ENCODE measurements at regions not wholly inside any gene's neighbourhood (a gene's known extent, or its start where the extent isn't known, plus 50 kb on each side); places are given as distances from the start of the nearest gene placed in this dataset.

- no peak overlapping the region for H3K27ac Mint-ChIP-seq
These were observed 1302.3 kb downstream of the XPNPEP1 start for GRCh38 chr10:108620821-108621534.

GRCh38 chr10:108616559-108617285 is 1306.6 kb downstream of the XPNPEP1 start:
- H3K27me3 Mint-ChIP-seq, result peaks cover 4% of the 10 kb centered on the region
- no peaks in the 10 kb centered on the region for H3K36me3 Mint-ChIP-seq
- H3K9me3 Mint-ChIP-seq, result no peaks in the 10 kb centered on the region
- no peak for TF ChIP-seq CTCF (conservative IDR thresholded peaks at IDR 0.05)
- H3K4me1 Mint-ChIP-seq (ENCODE audit: unreplicated experiment), result peaks cover 5% of the 10 kb centered on the region
- no peak overlapping the region for H3K4me3 Mint-ChIP-seq
- no peak overlapping the region for H3K27ac Mint-ChIP-seq
- DNase-seq (ENCODE audit: extremely low spot score, unreplicated experiment), result no peak

More at GRCh38 chr10:108620821-108621534, 1302.3 kb downstream of the XPNPEP1 start:
- H3K27me3 Mint-ChIP-seq, result no peaks in the 10 kb centered on the region
- H3K4me1 Mint-ChIP-seq (ENCODE audit: unreplicated experiment), result peaks cover 5% of the 10 kb centered on the region
- DNase-seq (ENCODE audit: extremely low spot score, unreplicated experiment), result no peak
- H3K4me3 Mint-ChIP-seq, result no peak overlapping the region
- no peaks in the 10 kb centered on the region for H3K36me3 Mint-ChIP-seq
- no peaks in the 10 kb centered on the region for H3K9me3 Mint-ChIP-seq
- no peak for TF ChIP-seq CTCF (conservative IDR thresholded peaks at IDR 0.05)

GRCh38 chr10:108615576-108616320 is 1307.6 kb downstream of the XPNPEP1 start:
- Mint-ChIP-seq H3K27ac (no peak overlapping the region), H3K9me3 (no peaks in the 10 kb centered on the region), H3K4me1 (ENCODE audit: unreplicated experiment) (no peaks in the 10 kb centered on the region), H3K36me3 (no peaks in the 10 kb centered on the region), H3K27me3 (peaks cover 4% of the 10 kb centered on the region), H3K4me3 (no peak overlapping the region)
- TF ChIP-seq CTCF (conservative IDR thresholded peaks at IDR 0.05), result no peak
- no peak for DNase-seq (ENCODE audit: extremely low spot score, unreplicated experiment)

GRCh38 chr10:108612485-108612884 is 1310.8 kb downstream of the XPNPEP1 start:
- no peak for DNase-seq (ENCODE audit: extremely low spot score, unreplicated experiment)
- Mint-ChIP-seq H3K9me3 (no peaks in the 10 kb centered on the region), H3K27ac (no peak overlapping the region), H3K36me3 (no peaks in the 10 kb centered on the region), H3K27me3 (peaks cover 4% of the 10 kb centered on the region), H3K4me3 (no peak overlapping the region), H3K4me1 (ENCODE audit: unreplicated experiment) (no peaks in the 10 kb centered on the region)
- TF ChIP-seq CTCF (conservative IDR thresholded peaks at IDR 0.05), result no peak

GRCh38 chr10:108608860-108609259 is 1314.5 kb downstream of the XPNPEP1 start:
- Mint-ChIP-seq H3K4me3 (no peak overlapping the region), H3K27ac (no peak overlapping the region), H3K27me3 (no peaks in the 10 kb centered on the region), H3K9me3 (no peaks in the 10 kb centered on the region), H3K36me3 (no peaks in the 10 kb centered on the region), H3K4me1 (ENCODE audit: unreplicated experiment) (no peaks in the 10 kb centered on the region)
- DNase-seq (ENCODE audit: extremely low spot score, unreplicated experiment), result no peak
- no peak for TF ChIP-seq CTCF (conservative IDR thresholded peaks at IDR 0.05)

Data from type B pancreatic cell (in vitro differentiated cells).